ENCODE measurements at regions not wholly inside any gene's neighbourhood (a gene's known extent, or its start where the extent isn't known, plus 50 kb on each side); places are given as distances from the start of the nearest gene placed in this dataset.

DNA sequence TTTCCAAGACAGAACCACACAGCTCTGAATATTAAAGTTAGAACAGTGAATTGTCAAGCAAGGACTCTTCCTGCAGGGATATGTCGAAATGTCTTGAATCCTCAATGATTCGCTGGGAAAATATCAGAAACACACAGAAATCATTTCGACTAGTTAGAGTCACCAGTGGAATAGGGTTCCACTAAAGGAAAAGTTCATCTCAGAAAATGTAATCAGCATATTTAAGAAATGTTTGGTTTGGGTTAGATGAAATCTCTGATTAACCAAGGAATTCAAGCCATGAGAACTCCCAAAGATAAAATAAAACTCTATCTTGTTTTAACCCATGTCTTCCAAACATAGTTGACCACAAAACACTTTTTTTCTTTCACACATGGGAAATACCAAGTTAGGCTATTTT, 621.0 kb upstream of the NRSN1 start (continued):
- TF ChIP-seq, protein P1, sequence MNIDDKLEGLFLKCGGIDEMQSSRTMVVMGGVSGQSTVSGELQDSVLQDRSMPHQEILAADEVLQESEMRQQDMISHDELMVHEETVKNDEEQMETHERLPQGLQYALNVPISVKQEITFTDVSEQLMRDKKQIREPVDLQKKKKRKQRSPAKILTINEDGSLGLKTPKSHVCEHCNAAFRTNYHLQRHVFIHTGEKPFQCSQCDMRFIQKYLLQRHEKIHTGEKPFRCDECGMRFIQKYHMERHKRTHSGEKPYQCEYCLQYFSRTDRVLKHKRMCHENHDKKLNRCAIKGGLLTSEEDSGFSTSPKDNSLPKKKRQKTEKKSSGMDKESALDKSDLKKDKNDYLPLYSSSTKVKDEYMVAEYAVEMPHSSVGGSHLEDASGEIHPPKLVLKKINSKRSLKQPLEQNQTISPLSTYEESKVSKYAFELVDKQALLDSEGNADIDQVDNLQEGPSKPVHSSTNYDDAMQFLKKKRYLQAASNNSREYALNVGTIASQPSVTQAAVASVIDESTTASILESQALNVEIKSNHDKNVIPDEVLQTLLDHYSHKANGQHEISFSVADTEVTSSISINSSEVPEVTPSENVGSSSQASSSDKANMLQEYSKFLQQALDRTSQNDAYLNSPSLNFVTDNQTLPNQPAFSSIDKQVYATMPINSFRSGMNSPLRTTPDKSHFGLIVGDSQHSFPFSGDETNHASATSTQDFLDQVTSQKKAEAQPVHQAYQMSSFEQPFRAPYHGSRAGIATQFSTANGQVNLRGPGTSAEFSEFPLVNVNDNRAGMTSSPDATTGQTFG (tag by site-specific recombination; IDR thresholded peaks at IDR 0.05; ENCODE audit: borderline replicate concordance), result no peak
- no peak for TF ChIP-seq SCRT1 (tag by site-specific recombination; IDR thresholded peaks at IDR 0.05; ENCODE audit: borderline replicate concordance)
- no peak for TF ChIP-seq ZNF837 (tag by site-specific recombination; IDR thresholded peaks at IDR 0.05)

DNA sequence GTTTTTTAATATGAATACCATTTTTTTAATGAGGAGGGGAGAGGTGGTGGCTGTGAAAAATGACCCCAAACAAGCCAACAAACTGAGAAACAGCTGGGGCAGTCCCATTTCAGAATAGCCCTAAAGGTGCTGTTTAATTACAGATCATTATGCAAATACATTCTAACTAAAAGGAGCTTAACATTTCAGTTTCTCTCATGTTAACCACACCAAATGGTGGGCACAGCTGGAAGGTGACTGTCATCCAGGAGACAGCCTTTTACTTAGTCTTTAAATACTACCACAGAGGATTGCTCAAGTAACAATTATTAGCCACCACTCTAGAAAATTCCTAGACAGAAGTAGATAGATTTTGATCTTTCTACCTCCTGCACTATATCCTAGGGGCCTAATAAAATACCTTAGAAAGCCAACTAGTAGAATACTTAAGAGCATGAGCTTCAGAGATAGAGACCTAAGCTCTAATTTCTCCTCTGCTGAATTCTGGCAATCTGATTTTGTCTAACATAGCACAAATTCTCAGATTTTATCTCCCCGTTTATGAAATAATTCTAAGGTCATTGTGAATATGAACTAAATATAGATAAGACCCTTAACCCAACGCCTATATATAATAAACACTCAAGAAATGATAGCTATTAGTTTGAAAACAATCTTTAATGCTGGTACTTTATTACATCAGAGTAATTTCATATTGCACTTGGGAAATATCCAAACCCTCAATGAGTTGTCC, 615.1 kb upstream of the NRSN1 start:
- H3K27ac ChIP-seq (ENCODE audit: extremely low read depth, low read depth, low read length), result no peak overlapping the region
- TF ChIP-seq ZBTB20 (tag by site-specific recombination; IDR thresholded peaks at IDR 0.05) (no peak), ZNF791 (tag by site-specific recombination; IDR thresholded peaks at IDR 0.05) (no peak), ZNF571 (tag by site-specific recombination; IDR thresholded peaks at IDR 0.05) (no peak)
- H3K36me3 ChIP-seq (ENCODE audit: control insufficient read depth in 2 of 2, insufficient read depth in 1 of 2, low read length in 2 of 2), result no peaks in the 10 kb centered on the region
- no peaks in the 10 kb centered on the region for H3K4me1 ChIP-seq (ENCODE audit: control insufficient read depth, insufficient read depth, low read length)
- POLR2A ChIA-PET, result no interaction called here
- CTCF ChIA-PET, result no interaction called here
- no peak overlapping the region for H3K4me3 ChIP-seq (ENCODE audit: low read depth, low read length)
- no peaks in the 10 kb centered on the region for H3K9me3 ChIP-seq (ENCODE audit: control insufficient read depth, insufficient read depth, low read depth, low read length)

DNA sequence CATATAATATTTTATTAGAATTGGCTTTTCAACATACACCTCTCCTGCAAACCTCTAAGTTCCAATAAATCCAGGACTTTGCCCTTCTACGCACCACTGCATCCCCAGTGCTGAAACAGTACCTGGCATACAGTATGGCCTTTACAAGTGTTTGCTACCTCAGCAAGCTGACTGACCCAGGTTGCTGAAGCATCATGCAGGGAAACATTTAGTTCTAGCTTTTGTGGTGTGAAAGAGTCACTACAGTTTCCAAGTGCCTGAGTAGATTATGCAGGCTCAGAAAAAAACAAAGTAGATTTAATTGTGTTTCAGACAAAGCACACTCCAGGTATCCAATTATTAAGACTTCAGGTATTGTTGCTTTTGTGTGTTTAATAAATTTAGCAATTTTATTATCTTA, 614.2 kb upstream of the NRSN1 start:
- Histone ChIP-seq H3K36me3 (ENCODE audit: control insufficient read depth in 2 of 2, insufficient read depth in 1 of 2, low read length in 2 of 2) (no peaks in the 10 kb centered on the region), H3K4me3 (ENCODE audit: low read depth, low read length) (no peak overlapping the region), H3K27ac (ENCODE audit: extremely low read depth, low read depth, low read length) (no peak overlapping the region), H3K9me3 (ENCODE audit: control insufficient read depth, insufficient read depth, low read depth, low read length) (no peaks in the 10 kb centered on the region), H3K4me1 (ENCODE audit: control insufficient read depth, insufficient read depth, low read length) (no peaks in the 10 kb centered on the region)
- TF ChIP-seq, protein P2, sequence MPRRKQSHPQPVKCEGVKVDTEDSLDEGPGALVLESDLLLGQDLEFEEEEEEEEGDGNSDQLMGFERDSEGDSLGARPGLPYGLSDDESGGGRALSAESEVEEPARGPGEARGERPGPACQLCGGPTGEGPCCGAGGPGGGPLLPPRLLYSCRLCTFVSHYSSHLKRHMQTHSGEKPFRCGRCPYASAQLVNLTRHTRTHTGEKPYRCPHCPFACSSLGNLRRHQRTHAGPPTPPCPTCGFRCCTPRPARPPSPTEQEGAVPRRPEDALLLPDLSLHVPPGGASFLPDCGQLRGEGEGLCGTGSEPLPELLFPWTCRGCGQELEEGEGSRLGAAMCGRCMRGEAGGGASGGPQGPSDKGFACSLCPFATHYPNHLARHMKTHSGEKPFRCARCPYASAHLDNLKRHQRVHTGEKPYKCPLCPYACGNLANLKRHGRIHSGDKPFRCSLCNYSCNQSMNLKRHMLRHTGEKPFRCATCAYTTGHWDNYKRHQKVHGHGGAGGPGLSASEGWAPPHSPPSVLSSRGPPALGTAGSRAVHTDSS (tag by site-specific recombination; IDR thresholded peaks at IDR 0.05), result no peak
- no peak for TF ChIP-seq ZNF223 (tag by site-specific recombination; IDR thresholded peaks at IDR 0.05)
- TF ChIP-seq WT1 (tag by site-specific recombination; IDR thresholded peaks at IDR 0.05), result no peak
- TF ChIP-seq, protein P3, sequence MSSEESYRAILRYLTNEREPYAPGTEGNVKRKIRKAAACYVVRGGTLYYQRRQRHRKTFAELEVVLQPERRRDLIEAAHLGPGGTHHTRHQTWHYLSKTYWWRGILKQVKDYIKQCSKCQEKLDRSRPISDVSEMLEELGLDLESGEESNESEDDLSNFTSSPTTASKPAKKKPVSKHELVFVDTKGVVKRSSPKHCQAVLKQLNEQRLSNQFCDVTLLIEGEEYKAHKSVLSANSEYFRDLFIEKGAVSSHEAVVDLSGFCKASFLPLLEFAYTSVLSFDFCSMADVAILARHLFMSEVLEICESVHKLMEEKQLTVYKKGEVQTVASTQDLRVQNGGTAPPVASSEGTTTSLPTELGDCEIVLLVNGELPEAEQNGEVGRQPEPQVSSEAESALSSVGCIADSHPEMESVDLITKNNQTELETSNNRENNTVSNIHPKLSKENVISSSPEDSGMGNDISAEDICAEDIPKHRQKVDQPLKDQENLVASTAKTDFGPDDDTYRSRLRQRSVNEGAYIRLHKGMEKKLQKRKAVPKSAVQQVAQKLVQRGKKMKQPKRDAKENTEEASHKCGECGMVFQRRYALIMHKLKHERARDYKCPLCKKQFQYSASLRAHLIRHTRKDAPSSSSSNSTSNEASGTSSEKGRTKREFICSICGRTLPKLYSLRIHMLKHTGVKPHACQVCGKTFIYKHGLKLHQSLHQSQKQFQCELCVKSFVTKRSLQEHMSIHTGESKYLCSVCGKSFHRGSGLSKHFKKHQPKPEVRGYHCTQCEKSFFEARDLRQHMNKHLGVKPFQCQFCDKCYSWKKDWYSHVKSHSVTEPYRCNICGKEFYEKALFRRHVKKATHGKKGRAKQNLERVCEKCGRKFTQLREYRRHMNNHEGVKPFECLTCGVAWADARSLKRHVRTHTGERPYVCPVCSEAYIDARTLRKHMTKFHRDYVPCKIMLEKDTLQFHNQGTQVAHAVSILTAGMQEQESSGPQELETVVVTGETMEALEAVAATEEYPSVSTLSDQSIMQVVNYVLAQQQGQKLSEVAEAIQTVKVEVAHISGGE (tag by site-specific recombination; conservative IDR thresholded peaks at IDR 0.05; ENCODE audit: low read depth), result no peak
- TF ChIP-seq ZNF174 (tag by site-specific recombination; IDR thresholded peaks at IDR 0.05), result no peak
- TF ChIP-seq, protein P4, sequence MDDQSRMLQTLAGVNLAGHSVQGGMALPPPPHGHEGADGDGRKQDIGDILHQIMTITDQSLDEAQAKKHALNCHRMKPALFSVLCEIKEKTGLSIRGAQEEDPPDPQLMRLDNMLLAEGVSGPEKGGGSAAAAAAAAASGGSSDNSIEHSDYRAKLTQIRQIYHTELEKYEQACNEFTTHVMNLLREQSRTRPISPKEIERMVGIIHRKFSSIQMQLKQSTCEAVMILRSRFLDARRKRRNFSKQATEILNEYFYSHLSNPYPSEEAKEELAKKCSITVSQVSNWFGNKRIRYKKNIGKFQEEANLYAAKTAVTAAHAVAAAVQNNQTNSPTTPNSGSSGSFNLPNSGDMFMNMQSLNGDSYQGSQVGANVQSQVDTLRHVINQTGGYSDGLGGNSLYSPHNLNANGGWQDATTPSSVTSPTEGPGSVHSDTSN (CRISPR knock-in tag; IDR thresholded peaks at IDR 0.05), result no peak
- TF ChIP-seq GLIS2 (tag by site-specific recombination; IDR thresholded peaks at IDR 0.05), result no peak
- no peak for TF ChIP-seq ZFHX2 (tag by site-specific recombination; conservative IDR thresholded peaks at IDR 0.05)
- TF ChIP-seq ZBTB7A (tag by site-specific recombination; IDR thresholded peaks at IDR 0.05; ENCODE audit: low read depth), result no peak
- POLR2A ChIA-PET, result no interaction called here
- CTCF ChIA-PET, result no interaction called here
